H1 (cell line): ENCODE measurements at regions not wholly inside any gene's neighbourhood (a gene's known extent, or its start where the extent isn't known, plus 50 kb on each side); places are given as distances from the start of the nearest gene placed in this dataset.

Experiments used
- CTCF ChIA-PET: fragments of 300-600 bp; sonication (Branson Sonifier 250); formaldehyde crosslinking; loops from one replicate; lab custom pipeline; 2021; ENCODE audit not compliant: partially characterized antibody; lab: Charles Lee
- POLR2A ChIA-PET: fragments of 300-600 bp; sonication (Branson Sonifier 250); formaldehyde crosslinking; loops from one replicate; lab custom pipeline; 2021; ENCODE audit warnings: inconsistent platforms; ENCODE audit not compliant: partially characterized antibody; lab: Charles Lee
- DNase-seq, 2 experiments: peaks; one replicate each; pipeline versions ENCODE4 v3.0.0 to v3.0.0-alpha.2; 2010 to 2022; ENCODE audit warnings: low spot score in 2 of 2, low read depth in 1 of 2, mixed read lengths in 1 of 2
- FAIRE-seq: peaks from 2 replicates; lab custom pipeline; 2011; peaks lifted over from hg19 to GRCh38; lab: Jason Lieb, UNC
- H2AFZ ChIP-seq: 2 replicates; pipeline ENCODE4 v1.8.1; 2012; ENCODE audit warnings: low read length, inconsistent platforms
- H2AK5ac ChIP-seq: 2 replicates; pipeline ENCODE4 v1.6.1; 2013; ENCODE audit warnings: low read depth, low read length
- H2BK120ac ChIP-seq: replicated peaks from 2 replicates; pipeline ENCODE3; 2013; ENCODE audit warnings: low read depth, low read length, inconsistent platforms
- H2BK12ac ChIP-seq: 2 replicates; pipeline ENCODE4 v1.6.1; 2013; ENCODE audit warnings: low read depth, low read length
- H2BK15ac ChIP-seq: 2 replicates; pipeline ENCODE4 v1.6.1; 2013; ENCODE audit warnings: low read length
- H2BK20ac ChIP-seq: 2 replicates; pipeline ENCODE4 v1.6.1; 2013; ENCODE audit warnings: low read length
- H2BK5ac ChIP-seq: 2 replicates; pipeline ENCODE4 v1.6.1; 2013; ENCODE audit warnings: low read depth, low read length
- H3K14ac ChIP-seq: 2 replicates; pipeline ENCODE4 v1.6.1; 2013; ENCODE audit warnings: inconsistent platforms; ENCODE audit not compliant: insufficient read length
- H3K18ac ChIP-seq: 2 replicates; pipeline ENCODE4 v1.6.1; 2013; ENCODE audit warnings: low read length; ENCODE audit errors: extremely low read depth
- H3K23ac ChIP-seq: 2 replicates; pipeline ENCODE4 v1.6.1; 2013; ENCODE audit warnings: inconsistent platforms; ENCODE audit not compliant: insufficient read length
- H3K23me2 ChIP-seq: 2 replicates; pipeline ENCODE4 v1.6.1; 2013; ENCODE audit warnings: low read depth, low read length
- H3K27ac ChIP-seq: 2 replicates; pipeline ENCODE4 v1.6.1; 2011; ENCODE audit warnings: low read depth, low read length, inconsistent platforms
- H3K27me3 ChIP-seq, 4 experiments: replicated peaks in 1 of 4; 1 replicate in 1 of 4; 2 replicates in 3 of 4; pipeline versions ENCODE4 v1.6.1 to v1.8.1; 2011 to 2013; ENCODE audit warnings: low read length in 3 of 4, mild to moderate bottlenecking in 3 of 4, inconsistent platforms in 2 of 4, mixed read lengths in 2 of 4, moderate library complexity in 1 of 4; ENCODE audit not compliant: control insufficient read depth in 3 of 4, insufficient read depth in 3 of 4; ENCODE audit errors: extremely low read depth in 1 of 4
- H3K36me3 ChIP-seq, 4 experiments: 2 replicates each; pipeline versions ENCODE4 v1.6.1 to v1.8.1; 2011 to 2013; ENCODE audit warnings: mild to moderate bottlenecking in 4 of 4, low read length in 3 of 4, moderate library complexity in 2 of 4, control low read depth in 1 of 4, inconsistent platforms in 1 of 4; ENCODE audit not compliant: insufficient read depth in 4 of 4, control insufficient read depth in 2 of 4
- H3K4ac ChIP-seq: replicated peaks from 2 replicates; pipeline ENCODE3; 2013; ENCODE audit warnings: low read length, low read depth, mixed read lengths, inconsistent platforms; ENCODE audit not compliant: insufficient read length
- H3K4me1 ChIP-seq, 4 experiments: replicated peaks in 1 of 4; 1 replicate in 1 of 4; 2 replicates in 3 of 4; pipeline versions ENCODE4 v1.6.1 to v1.8.1; 2011 to 2013; ENCODE audit warnings: low read length in 3 of 4, inconsistent platforms in 2 of 4, mixed read lengths in 1 of 4; ENCODE audit not compliant: insufficient read depth in 4 of 4, control insufficient read depth in 3 of 4
- H3K4me2 ChIP-seq, 2 experiments: 2 replicates each; pipeline versions ENCODE4 v1.6.1 to v1.8.1; 2011 to 2013; ENCODE audit warnings: low read depth in 2 of 2, low read length in 2 of 2, control low read depth in 1 of 2, inconsistent platforms in 1 of 2, mild to moderate bottlenecking in 1 of 2; ENCODE audit not compliant: insufficient read depth in 1 of 2
- H3K4me3 ChIP-seq, 4 experiments: fragments of 200-600, 300-600 bp in 1 of 4; sonication (generic), shearing (Covaris generic), sonication (Bioruptor Twin) in 1 of 4; 2 replicates each; pipeline versions ENCODE4 v1.5.1 to v1.8.1; 2011 to 2016; ENCODE audit warnings: low read length in 4 of 4, low read depth in 3 of 4, control low read depth in 2 of 4, inconsistent platforms in 2 of 4, mild to moderate bottlenecking in 2 of 4, mixed read lengths in 1 of 4, moderate library complexity in 1 of 4; ENCODE audit not compliant: insufficient read depth in 2 of 4; ENCODE audit errors: extremely low read depth in 1 of 4
- H3K56ac ChIP-seq: replicated peaks from 2 replicates; pipeline ENCODE3; 2013; ENCODE audit warnings: low read depth, mild to moderate bottlenecking, mixed read lengths, low read length, inconsistent platforms; ENCODE audit not compliant: insufficient read length
- H3K79me1 ChIP-seq: 2 replicates; pipeline ENCODE4 v1.6.1; 2013; ENCODE audit warnings: low read depth, low read length, control low read depth
- H3K79me2 ChIP-seq, 2 experiments: 2 replicates each; pipeline versions ENCODE4 v1.6.1 to v1.8.1; 2012 to 2013; ENCODE audit warnings: low read length in 2 of 2, mild to moderate bottlenecking in 2 of 2, inconsistent platforms in 1 of 2; ENCODE audit not compliant: insufficient read depth in 2 of 2, control insufficient read depth in 1 of 2
- H3K9ac ChIP-seq, 4 experiments: replicated peaks in 1 of 4; 1 replicate in 1 of 4; 2 replicates in 3 of 4; pipeline versions ENCODE4 v1.6.1 to v1.8.1; 2011 to 2013; ENCODE audit warnings: low read depth in 3 of 4, low read length in 3 of 4, control low read depth in 2 of 4, mild to moderate bottlenecking in 2 of 4, moderate library complexity in 2 of 4, inconsistent platforms in 1 of 4; ENCODE audit errors: extremely low read depth in 1 of 4
- H3K9me3 ChIP-seq, 2 experiments: 2 replicates each; pipeline versions ENCODE4 v1.6.1 to v1.8.1; 2012 to 2013; ENCODE audit warnings: mild to moderate bottlenecking in 2 of 2, moderate library complexity in 2 of 2, control low read depth in 1 of 2, inconsistent platforms in 1 of 2, low read depth in 1 of 2, low read length in 1 of 2, mixed read lengths in 1 of 2; ENCODE audit not compliant: insufficient read depth in 2 of 2
- H4K20me1 ChIP-seq, 2 experiments: replicated peaks in 1 of 2; 2 replicates each; pipeline versions ENCODE3 to v1.8.1; 2011 to 2013; ENCODE audit warnings: inconsistent platforms in 2 of 2, low read length in 2 of 2, mild to moderate bottlenecking in 1 of 2; ENCODE audit not compliant: insufficient read depth in 2 of 2, control insufficient read depth in 1 of 2
- H4K5ac ChIP-seq: 2 replicates; pipeline ENCODE4 v1.6.1; 2013; ENCODE audit warnings: low read length, low read depth, mixed read lengths, inconsistent platforms; ENCODE audit not compliant: insufficient read length
- H4K8ac ChIP-seq: 2 replicates; pipeline ENCODE4 v1.8.0; 2013; ENCODE audit warnings: mild to moderate bottlenecking, moderate library complexity, low read length, inconsistent platforms; ENCODE audit not compliant: insufficient read depth; ENCODE audit errors: extremely low read depth
- H4K91ac ChIP-seq: replicated peaks from 2 replicates; pipeline ENCODE3; 2013; ENCODE audit warnings: low read length, mixed read lengths, inconsistent platforms; ENCODE audit not compliant: insufficient read length
- ASH2L ChIP-seq: fragments of 200-600, 300-600 bp; sonication (generic); IDR thresholded peaks from one replicate; pipeline ENCODE4 v1.7.1; 2017; ENCODE audit warnings: low read length
- BRCA1 ChIP-seq: IDR thresholded peaks from 2 replicates; pipeline ENCODE4 v1.6.1; 2012; ENCODE audit warnings: low read depth, low read length, improper control_type of control experiment
- CHD2 ChIP-seq: IDR thresholded peaks from 2 replicates; pipeline ENCODE4 v1.6.1; 2012; ENCODE audit warnings: low read length, improper control_type of control experiment
- KDM4A ChIP-seq: IDR thresholded peaks from one replicate; pipeline ENCODE4 v1.7.1; 2012; ENCODE audit warnings: low read depth, mild to moderate bottlenecking, moderate library complexity, low read length, inconsistent platforms; ENCODE audit not compliant: severe bottlenecking
- KDM5A ChIP-seq: fragments of 200-600 bp; IDR thresholded peaks from 2 replicates; pipeline ENCODE4 v1.7.1; 2012; ENCODE audit warnings: mild to moderate bottlenecking, low read length, inconsistent platforms, mixed read lengths
- PHF8 ChIP-seq: fragments of 200-600 bp; sonication (generic); conservative IDR thresholded peaks from 2 replicates; pipeline ENCODE4 v1.7.1; 2012; ENCODE audit warnings: low read depth, mild to moderate bottlenecking, inconsistent platforms, low read length, moderate library complexity
- RAD21 ChIP-seq, 2 experiments: IDR thresholded peaks in 1 of 2; conservative IDR thresholded peaks in 1 of 2; 2 replicates each; pipeline ENCODE4 v1.6.1; 2011; ENCODE audit warnings: low read depth in 2 of 2, low read length in 2 of 2, improper control_type of control experiment in 1 of 2, inconsistent platforms in 1 of 2, mild to moderate bottlenecking in 1 of 2, moderate library complexity in 1 of 2
- SP4 ChIP-seq: IDR thresholded peaks from 2 replicates; pipeline ENCODE4 v1.6.1; 2012; ENCODE audit warnings: low read length, inconsistent platforms
- SUZ12 ChIP-seq: fragments of 200-600 bp; sonication (generic); IDR thresholded peaks from 2 replicates; pipeline ENCODE4 v1.6.1; 2012; ENCODE audit warnings: mild to moderate bottlenecking, inconsistent platforms, low read length, moderate library complexity, mixed read lengths
- TBP ChIP-seq: IDR thresholded peaks from 2 replicates; pipeline ENCODE4 v1.6.1; 2011; ENCODE audit warnings: low read depth, low read length, improper control_type of control experiment
- TEAD4 ChIP-seq: IDR thresholded peaks from 2 replicates; pipeline ENCODE4 v1.6.1; 2012; ENCODE audit warnings: low read depth, low read length, inconsistent platforms, mixed read lengths
- ZNF274 ChIP-seq: IDR thresholded peaks from 2 replicates; pipeline ENCODE4 v1.7.0; 2012; ENCODE audit warnings: low read length, borderline replicate concordance; ENCODE audit errors: extremely low read depth

- Histone ChIP-seq H3K79me1 (no peaks in the 10 kb centered on the region), H4K8ac (no peak overlapping the region), H3K9ac (no peak overlapping the region), H3K56ac (no peak overlapping the region), H3K27ac (no peak overlapping the region), H3K79me2 (no peaks in the 10 kb centered on the region), H3K27me3 (no peaks in the 10 kb centered on the region), H3K4me2 (no peak overlapping the region), H2BK15ac (no peak overlapping the region), H3K23me2 (no peaks in the 10 kb centered on the region), H3K14ac (no peak overlapping the region), H3K18ac (no peak overlapping the region), H2BK20ac (no peak overlapping the region), H3K4ac (no peak overlapping the region), H4K91ac (no peak overlapping the region), H2AK5ac (no peak overlapping the region), H3K23ac (no peak overlapping the region), H3K4me3 (no peak overlapping the region), H3K4me1 (peaks cover 0 to 18% (median 5%) of the 10 kb centered on the region in 4 experiments; a peak in 5 of 7 replicates), H3K36me3 (no peaks in the 10 kb centered on the region), H4K20me1 (no peaks in the 10 kb centered on the region), H4K5ac (no peak overlapping the region), H2AFZ (no peak overlapping the region), H3K9me3 (no peaks in the 10 kb centered on the region), H2BK5ac (no peak overlapping the region), H2BK120ac (no peak overlapping the region), H2BK12ac (no peak overlapping the region)
- no peak for DNase-seq
- ChIA-PET POLR2A (no interaction called here), CTCF (interaction anchor here (0.6 kb wide), 1 partner anchor 9 kb away, joined by 3 read pairs; no protein-coding TSS in a partner anchor)
- FAIRE-seq, result no peak
- no peak for TF ChIP-seq KDM5A
- no peak for TF ChIP-seq BRCA1
- TF ChIP-seq PHF8, result no peak
- TF ChIP-seq TEAD4, result no peak
- no peak for TF ChIP-seq RAD21 (IDR thresholded peaks at IDR 0.05 in 1 of 2, conservative IDR thresholded peaks at IDR 0.05 in 1 of 2; ENCODE audit: low read depth in 2 of 2, low read length in 2 of 2)
- TF ChIP-seq SUZ12, result no peak
- no peak for TF ChIP-seq ASH2L
- no peak for TF ChIP-seq ZNF274
- TF ChIP-seq TBP, result no peak
- TF ChIP-seq KDM4A, result no peak
- TF ChIP-seq CHD2, result no peak
- no peak for TF ChIP-seq SP4
Measured at GRCh38 chrX:39063702-39064101, 262.4 kb downstream of the MID1IP1 start.
